Glomerular endothelial cell (primary cell): ENCODE measurements at regions not wholly inside any gene's neighbourhood (a gene's known extent, or its start where the extent isn't known, plus 50 kb on each side); places are given as distances from the start of the nearest gene placed in this dataset.
"Not testable (repeated sequence)": the region's sequence is repeated elsewhere in the genome, so short reads cannot be mapped to it uniquely, and the experiment has no call there.

Source experiments
- DNase-seq: peaks from one replicate; pipeline ENCODE4 v3.0.0-alpha.2; 2011; ENCODE audit warnings: low read depth, low spot score; ENCODE audit errors: extremely low read depth

GRCh38 chr2:78127424-78127823, 605.2 kb upstream of the LRRTM4 start:
- DNase-seq: no peak

DNA sequence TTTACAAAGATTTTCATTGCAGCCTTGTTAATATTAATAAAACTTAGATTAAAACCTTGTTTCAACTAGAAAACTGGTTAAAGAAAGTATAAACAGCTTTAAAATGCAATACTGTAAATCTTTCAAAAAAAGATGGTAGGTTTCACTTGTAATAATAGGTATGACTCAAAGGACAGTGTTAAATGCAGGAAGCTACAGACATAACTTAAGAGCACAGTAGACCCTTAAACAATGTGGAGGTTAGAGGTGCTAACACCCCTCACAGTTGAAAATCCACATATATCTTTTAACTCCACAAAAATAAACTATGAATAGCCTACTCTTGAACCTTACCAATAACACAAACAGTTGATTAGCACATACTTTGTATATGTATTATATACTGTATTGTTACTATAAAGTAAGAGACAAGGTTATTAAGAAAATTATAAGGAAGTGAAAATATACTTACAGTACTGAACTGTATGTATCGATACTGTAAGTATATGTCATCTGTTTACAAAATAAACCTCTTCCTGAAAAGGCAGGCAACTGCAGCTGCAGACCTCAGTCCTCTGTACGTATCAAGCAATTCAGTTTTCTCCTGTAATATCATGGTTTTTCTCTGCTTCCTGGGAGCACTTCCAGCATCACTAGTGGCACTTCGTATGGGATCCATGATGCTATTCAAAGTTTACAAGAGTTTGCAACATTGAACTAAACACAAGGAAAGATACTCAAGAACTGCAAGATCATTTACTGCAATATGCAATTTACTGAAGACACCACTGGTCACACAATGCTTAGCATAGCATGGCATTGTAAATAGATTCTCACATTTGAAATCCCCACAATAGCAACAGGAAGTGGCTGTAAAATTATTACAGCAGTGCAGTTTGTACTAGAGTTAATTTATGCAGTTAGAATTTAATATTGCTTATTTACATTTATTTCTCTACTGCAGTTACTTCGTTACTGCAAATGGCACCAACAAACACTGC, 610.5 kb upstream of the LRRTM4 start:
- DNase-seq: no peak

- no peak for DNase-seq
Measured at GRCh38 chr2:78145395-78145996, 623.3 kb upstream of the LRRTM4 start.

DNA sequence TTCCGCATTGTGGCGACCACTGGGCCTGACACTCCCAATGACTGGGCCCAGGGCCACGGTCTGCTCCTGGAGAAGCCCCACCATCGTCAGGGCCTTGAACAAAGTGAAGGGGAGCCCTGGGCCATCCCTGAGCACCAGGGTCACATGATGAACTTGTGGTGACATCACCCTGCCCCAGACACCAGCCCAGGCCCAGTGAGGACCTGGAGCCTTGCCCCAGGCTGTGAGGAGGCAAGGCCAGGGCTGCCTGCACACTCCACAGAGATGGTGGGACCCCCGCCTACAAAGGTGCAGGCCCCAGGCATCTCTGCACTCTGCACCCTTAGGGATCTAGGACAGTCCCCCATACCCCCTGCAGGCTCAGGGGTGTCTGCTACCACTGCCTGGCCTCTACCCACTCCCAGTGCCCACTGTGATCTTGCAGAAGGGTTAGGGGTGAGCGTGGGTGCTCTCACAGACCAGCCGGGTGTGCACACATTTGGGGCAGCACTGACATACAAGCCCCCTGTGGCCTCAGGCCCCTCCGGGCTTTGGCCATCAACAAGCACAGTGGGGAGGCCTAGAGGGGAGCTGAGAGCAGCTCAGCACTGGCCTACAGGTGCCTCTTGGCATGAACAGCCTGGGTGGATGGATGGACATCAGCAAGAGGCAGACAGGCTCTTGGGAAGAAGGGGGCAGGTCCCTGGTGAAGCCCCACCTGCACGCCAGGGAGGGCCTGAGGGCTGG, 624.0 kb upstream of the LRRTM4 start:
- DNase-seq: no peak

DNA sequence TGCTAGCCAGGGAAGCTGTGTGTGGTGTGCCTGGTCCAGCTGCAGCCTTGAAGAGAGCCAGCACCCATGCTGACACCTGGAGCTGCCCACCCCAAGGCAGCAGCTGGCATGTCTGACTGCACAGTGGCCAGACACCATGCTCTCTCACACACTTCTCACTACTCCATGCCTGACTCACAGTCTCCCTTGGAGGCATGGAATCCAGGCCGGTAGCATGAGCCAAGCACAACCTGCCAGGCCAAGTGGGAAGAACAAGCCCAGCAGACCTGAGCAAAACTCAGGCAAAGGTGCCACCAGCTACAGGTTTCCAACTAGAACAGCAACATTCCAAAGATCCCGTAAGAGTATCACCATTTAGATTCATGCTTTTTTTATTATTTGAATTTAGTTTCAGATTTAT, 625.3 kb upstream of the LRRTM4 start:
- DNase-seq: no peak

DNA sequence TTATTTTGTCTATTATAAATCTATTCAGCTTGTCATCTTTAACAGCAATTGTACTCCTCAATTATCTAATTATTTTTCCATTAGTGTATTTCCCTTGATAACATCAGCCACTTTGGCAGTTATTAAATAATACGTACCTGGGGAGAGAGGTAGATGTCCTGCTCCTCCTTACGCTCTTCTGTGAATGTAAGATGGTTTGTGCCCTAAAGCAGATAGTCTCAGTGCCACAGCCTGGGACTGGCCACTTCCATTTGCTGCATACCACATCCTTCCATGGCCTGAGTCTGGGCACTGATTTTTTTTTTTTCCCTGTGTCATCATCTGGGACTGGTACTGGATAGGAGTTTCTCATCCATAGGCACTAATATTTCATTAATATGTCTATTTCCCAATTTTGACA, 632.4 kb upstream of the LRRTM4 start:
- no peak for DNase-seq

- no peak for DNase-seq
Measured at GRCh38 chr2:78162202-78162601, 640.0 kb upstream of the LRRTM4 start.

DNA sequence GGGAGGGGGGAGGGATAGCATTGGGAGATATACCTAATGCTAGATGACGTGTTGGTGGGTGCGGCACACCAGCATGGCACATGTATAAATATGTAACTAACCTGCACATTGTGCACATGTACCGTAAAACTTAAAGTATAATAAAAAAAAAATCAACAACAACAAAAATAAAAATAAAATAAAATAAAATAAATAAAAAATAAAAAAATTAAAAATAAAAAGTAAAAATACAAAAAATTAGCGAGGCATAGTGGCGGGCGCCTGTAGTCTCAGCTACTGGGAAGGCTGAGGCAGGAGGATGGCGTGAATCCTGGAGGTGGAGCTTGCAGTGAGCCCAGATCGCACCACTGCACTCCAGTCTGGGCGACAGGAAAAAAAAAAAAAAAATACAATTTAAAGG, 650.0 kb upstream of the LRRTM4 start:
- not testable (repeated sequence) for DNase-seq

GRCh38 chr2:78175645-78176044, 653.5 kb upstream of the LRRTM4 start:
- DNase-seq: no peak

DNA sequence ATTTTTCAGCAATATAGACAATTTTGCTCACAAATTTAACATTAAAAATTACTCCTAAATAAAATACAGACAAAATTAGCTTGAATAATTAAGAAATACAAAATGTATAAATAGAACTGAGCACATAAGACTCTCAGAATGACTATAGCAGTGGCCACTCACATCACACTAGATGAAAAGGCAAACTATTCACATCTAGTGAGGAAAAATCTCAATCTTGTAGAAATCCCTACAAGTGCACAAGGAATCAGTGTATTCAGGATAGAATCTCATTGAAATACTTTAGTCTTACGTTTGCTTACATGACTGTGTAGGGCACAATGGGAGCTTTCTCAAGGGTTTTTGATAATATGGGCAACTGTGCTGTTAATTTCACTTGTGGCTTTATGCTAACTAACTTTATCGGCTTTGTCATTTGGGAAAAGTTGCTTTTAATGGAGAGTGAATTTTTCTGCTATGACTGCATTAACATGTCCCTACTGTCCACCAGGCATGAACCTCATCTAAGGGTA, 678.9 kb upstream of the LRRTM4 start:
- DNase-seq: no peak

GRCh38 chr2:78202366-78202765, 680.2 kb upstream of the LRRTM4 start:
- DNase-seq: no peak

DNA sequence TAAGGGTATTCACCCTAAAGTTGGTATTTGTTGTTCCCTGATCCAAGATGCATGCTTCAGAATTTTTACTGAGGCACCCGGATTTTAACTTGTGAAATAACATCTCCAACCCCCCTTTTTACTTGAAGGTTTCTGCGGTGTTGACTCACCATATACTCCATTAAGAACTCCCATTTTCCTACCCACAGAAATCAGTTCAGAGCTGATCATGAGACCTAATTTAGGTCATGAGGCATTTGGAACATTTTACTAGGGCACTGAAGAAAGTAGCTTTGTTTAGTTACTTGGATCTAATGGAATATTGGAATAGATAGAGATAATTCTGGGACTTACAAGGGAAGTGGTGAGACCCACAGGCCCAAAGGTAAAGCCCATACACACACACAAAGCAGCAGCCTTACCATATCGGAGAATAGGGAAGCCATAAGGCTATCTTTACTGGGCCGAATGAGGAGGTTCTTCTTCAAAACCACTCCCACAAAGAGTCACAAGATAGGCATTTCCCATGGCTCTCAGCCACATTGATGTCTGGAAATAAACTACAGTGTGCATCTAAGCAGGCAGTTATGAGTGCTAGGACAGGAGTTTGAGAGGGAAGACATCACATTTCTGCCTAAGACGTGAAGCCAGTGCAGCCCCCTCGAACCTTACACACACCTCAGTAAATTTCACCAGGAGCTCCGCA, 681.0 kb upstream of the LRRTM4 start:
- DNase-seq: no peak

DNA sequence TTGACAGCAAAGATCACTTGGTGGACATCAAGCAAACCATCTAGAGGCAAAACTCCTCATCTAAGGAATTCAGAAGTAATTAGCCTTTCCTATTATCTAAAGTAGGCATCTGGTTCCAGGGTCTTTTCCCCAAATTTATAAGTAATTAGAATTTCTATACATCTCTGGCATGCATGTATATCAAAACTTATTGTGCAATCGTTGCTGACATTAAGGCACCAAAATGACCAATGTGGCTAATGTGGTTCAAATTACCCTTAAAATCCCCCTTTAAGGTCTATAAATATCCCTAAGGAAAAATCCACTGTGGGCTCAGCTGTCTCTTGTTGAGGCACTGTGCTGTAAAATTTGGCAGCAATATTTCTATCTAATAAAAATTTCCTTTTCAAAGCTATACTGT, 695.9 kb upstream of the LRRTM4 start:
- no peak for DNase-seq

DNA sequence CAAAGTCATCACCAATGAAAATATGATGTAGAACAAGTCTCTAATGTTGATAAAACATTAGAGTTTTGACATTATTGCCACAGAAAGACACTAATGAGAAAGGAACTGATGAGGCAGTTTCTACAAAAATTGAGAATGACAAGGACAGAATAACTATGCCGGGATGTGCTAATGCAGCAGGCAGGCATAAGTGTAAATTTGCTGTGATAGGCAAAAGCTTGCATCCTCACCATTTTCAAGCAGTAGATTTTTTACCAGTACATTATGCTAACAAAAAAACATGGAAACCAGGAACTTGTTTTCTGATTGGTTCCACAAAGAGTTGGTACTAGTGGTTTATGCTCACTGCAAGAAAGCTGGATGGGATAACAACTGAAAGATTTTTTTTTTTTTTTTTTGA, 715.5 kb upstream of the LRRTM4 start:
- DNase-seq: no peak

GRCh38 chr2:78245394-78246135, 723.4 kb upstream of the LRRTM4 start:
- no peak for DNase-seq

DNA sequence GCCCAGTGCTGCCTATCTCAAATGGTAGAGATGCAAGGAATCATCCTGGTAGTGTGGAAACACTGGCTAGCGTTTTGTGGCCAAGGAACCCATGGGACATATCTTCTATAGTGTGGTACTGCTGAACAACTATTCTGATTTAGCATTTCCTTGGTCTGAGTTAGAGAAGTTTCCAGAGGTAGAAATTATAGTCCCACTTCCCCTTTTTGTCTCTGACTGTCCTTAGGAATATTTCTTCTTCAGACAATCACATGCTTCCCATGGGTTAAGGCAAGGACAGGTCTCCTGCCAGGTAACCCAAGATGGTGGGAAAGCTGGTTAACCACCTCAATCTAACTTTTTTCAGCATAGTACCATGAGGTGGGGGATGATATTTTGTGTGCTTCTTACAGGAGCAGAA, 729.5 kb upstream of the LRRTM4 start:
- DNase-seq: no peak

DNA sequence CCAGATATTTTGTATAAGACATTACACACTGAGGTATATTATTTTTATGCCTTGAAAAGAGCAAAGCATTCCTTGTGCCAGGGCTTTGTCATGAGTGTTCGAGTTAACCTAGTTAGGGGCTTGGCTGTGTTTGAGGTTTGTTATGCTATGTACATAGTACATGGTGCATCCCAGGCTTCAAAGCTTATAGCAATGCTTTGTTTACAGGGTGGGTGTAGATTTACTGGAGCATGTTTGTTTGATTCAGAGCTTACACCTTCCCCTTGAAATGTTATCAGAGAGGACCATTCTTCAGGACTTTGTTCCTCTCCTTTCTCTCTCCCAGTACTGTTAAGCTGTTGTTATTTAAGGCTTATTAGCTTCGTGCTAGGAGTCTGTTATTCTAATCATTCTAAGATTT, 738.7 kb upstream of the LRRTM4 start:
- no peak for DNase-seq

GRCh38 chr2:78261454-78261853, 739.3 kb upstream of the LRRTM4 start:
- no peak for DNase-seq

GRCh38 chr2:78262089-78262488, 739.9 kb upstream of the LRRTM4 start:
- not testable (repeated sequence) for DNase-seq

- DNase-seq: no peak
Measured at GRCh38 chr2:78262713-78263375, 740.7 kb upstream of the LRRTM4 start.
